Neural cell (in vitro differentiated cells): ENCODE measurements at regions not wholly inside any gene's neighbourhood (a gene's known extent, or its start where the extent isn't known, plus 50 kb on each side); places are given as distances from the start of the nearest gene placed in this dataset.

ENCODE experiments used
- H2AFZ ChIP-seq: fragments of 200-600, 300-800 bp; sonication (generic), shearing (Covaris generic); 2 replicates; pipeline ENCODE4 v1.6.0; 2014; ENCODE audit warnings: low read depth, mild to moderate bottlenecking, antibody characterized with exemption, low read length, moderate library complexity
- H3F3A ChIP-seq: fragments of 200-600 bp; shearing (Covaris generic); 2 replicates; pipeline ENCODE4 v1.6.1; 2016; ENCODE audit warnings: mild to moderate bottlenecking, moderate library complexity, mixed read lengths, antibody characterized with exemption, low read length; ENCODE audit not compliant: insufficient read depth, poor library complexity, severe bottlenecking
- H3K27ac ChIP-seq: fragments of 200-600, 300-800 bp; sonication (generic), shearing (Covaris generic); 2 replicates; pipeline ENCODE4 v1.5.1; 2014; ENCODE audit warnings: mild to moderate bottlenecking, low read length, moderate library complexity
- H3K27me3 ChIP-seq: fragments of 300-800, 200-600 bp; sonication (generic), shearing (Covaris generic); 2 replicates; pipeline ENCODE4 v1.6.0; 2014; ENCODE audit warnings: mild to moderate bottlenecking, low read depth, low read length, moderate library complexity; ENCODE audit not compliant: insufficient read depth
- H3K36me3 ChIP-seq: fragments of 300-800, 200-600 bp; sonication (generic), shearing (Covaris generic); 2 replicates; pipeline ENCODE4 v1.5.1; 2014; ENCODE audit warnings: mild to moderate bottlenecking, antibody characterized with exemption, low read length, moderate library complexity; ENCODE audit not compliant: insufficient read depth
- H3K4me2 ChIP-seq: fragments of 300-800, 200-600 bp; sonication (generic), shearing (Covaris generic); 2 replicates; pipeline ENCODE4 v1.6.0; 2014; ENCODE audit warnings: mild to moderate bottlenecking, low read length
- H3K4me3 ChIP-seq: fragments of 300-800, 200-600 bp; sonication (generic), shearing (Covaris generic); 2 replicates; pipeline ENCODE4 v1.5.1; 2014; ENCODE audit warnings: mild to moderate bottlenecking, low read length, moderate library complexity
- H3K79me2 ChIP-seq: fragments of 200-600 bp; shearing (Covaris generic); replicated peaks from 2 replicates; pipeline ENCODE4 v1.6.0; 2014; ENCODE audit warnings: mild to moderate bottlenecking, low read length, moderate library complexity; ENCODE audit not compliant: insufficient read depth
- H3K9ac ChIP-seq: fragments of 300-800, 200-600 bp; sonication (generic), shearing (Covaris generic); 2 replicates; pipeline ENCODE4 v1.6.1; 2016; ENCODE audit warnings: mild to moderate bottlenecking, low read length, mixed read lengths
- H3K9me2 ChIP-seq: fragments of 200-600 bp; shearing (Covaris generic); 2 replicates; pipeline ENCODE4 v1.6.1; 2016; ENCODE audit warnings: mild to moderate bottlenecking, low read length, mixed read lengths; ENCODE audit not compliant: insufficient read depth
- H3K9me3 ChIP-seq: fragments of 200-600, 300-800 bp; sonication (generic), shearing (Covaris generic); 2 replicates; pipeline ENCODE4 v1.6.1; 2016; ENCODE audit warnings: mild to moderate bottlenecking, mixed run types, low read length, moderate library complexity, mixed read lengths
- H4K20me1 ChIP-seq: fragments of 200-600 bp; shearing (Covaris generic); 2 replicates; pipeline ENCODE4 v1.6.1; 2016; ENCODE audit warnings: mild to moderate bottlenecking, mixed run types; ENCODE audit not compliant: insufficient read depth
- CTCF ChIP-seq: fragments of 450-650 bp; IDR thresholded peaks from 2 replicates; pipeline ENCODE4 v1.5.1; 2014; ENCODE audit warnings: antibody characterized with exemption, mild to moderate bottlenecking, moderate library complexity; ENCODE audit not compliant: poor library complexity, severe bottlenecking
- EP300 ChIP-seq: fragments of 450-650 bp; conservative IDR thresholded peaks from 2 replicates; pipeline ENCODE4 v1.6.1; 2014; ENCODE audit warnings: antibody characterized with exemption, mild to moderate bottlenecking, moderate library complexity; ENCODE audit not compliant: poor library complexity, severe bottlenecking
- EZH2 ChIP-seq: fragments of 200-600, 300-800 bp; shearing (Covaris generic), sonication (generic); IDR thresholded peaks from 2 replicates; pipeline ENCODE4 v1.6.1; 2014; ENCODE audit warnings: antibody characterized with exemption, low read length, borderline replicate concordance, mild to moderate bottlenecking; ENCODE audit not compliant: insufficient read depth, poor library complexity, severe bottlenecking
- MXI1 ChIP-seq: fragments of 450-650 bp; conservative IDR thresholded peaks from 2 replicates; pipeline ENCODE4 v1.6.1; 2014; ENCODE audit warnings: antibody characterized with exemption, mild to moderate bottlenecking; ENCODE audit not compliant: poor library complexity, severe bottlenecking
- POLR2AphosphoS5 ChIP-seq: IDR thresholded peaks from 2 replicates; pipeline ENCODE4 v1.6.1; 2012
- RAD21 ChIP-seq: fragments of 450-650 bp; conservative IDR thresholded peaks from 2 replicates; pipeline ENCODE4 v1.6.1; 2014; ENCODE audit warnings: antibody characterized with exemption, mild to moderate bottlenecking, moderate library complexity
- REST ChIP-seq: IDR thresholded peaks from 2 replicates; pipeline ENCODE4 v1.6.1; 2012; ENCODE audit warnings: borderline replicate concordance
- SMC3 ChIP-seq: fragments of 450-650 bp; conservative IDR thresholded peaks from 2 replicates; pipeline ENCODE4 v1.6.1; 2014; ENCODE audit warnings: antibody characterized with exemption, mild to moderate bottlenecking, moderate library complexity; ENCODE audit not compliant: poor library complexity
- TAF1 ChIP-seq: IDR thresholded peaks from 2 replicates; pipeline ENCODE4 v1.6.1; 2012; ENCODE audit warnings: low read depth

GRCh38 chr2:76027761-76028160, 317.0 kb upstream of the GCFC2 start:
- Histone ChIP-seq H3F3A (no peaks in the 10 kb centered on the region), H3K4me2 (no peak overlapping the region), H3K27me3 (no peaks in the 10 kb centered on the region), H3K9ac (no peak overlapping the region), H3K9me2 (no peaks in the 10 kb centered on the region), H2AFZ (no peak overlapping the region), H3K4me3 (no peak overlapping the region), H3K27ac (no peak overlapping the region), H3K36me3 (no peaks in the 10 kb centered on the region), H4K20me1 (no peaks in the 10 kb centered on the region), H3K79me2 (no peaks in the 10 kb centered on the region), H3K9me3 (no peaks in the 10 kb centered on the region)
- TF ChIP-seq RAD21: no peak
- TF ChIP-seq MXI1: no peak
- no peak for TF ChIP-seq POLR2AphosphoS5
- TF ChIP-seq CTCF: no peak
- TF ChIP-seq TAF1: no peak
- TF ChIP-seq EZH2: no peak

GRCh38 chr2:76019128-76019527, 308.4 kb upstream of the GCFC2 start:
- Histone ChIP-seq H3K79me2 (no peaks in the 10 kb centered on the region), H4K20me1 (no peaks in the 10 kb centered on the region), H3K27ac (peak overlapping the region; percentile 64), H3K9me3 (no peaks in the 10 kb centered on the region), H3K36me3 (no peaks in the 10 kb centered on the region), H3K27me3 (no peaks in the 10 kb centered on the region), H2AFZ (no peak overlapping the region), H3K9ac (no peak overlapping the region), H3K9me2 (no peaks in the 10 kb centered on the region), H3F3A (no peaks in the 10 kb centered on the region), H3K4me2 (peak overlapping the region; percentile 22), H3K4me3 (no peak overlapping the region)
- peak; percentile 52 for TF ChIP-seq POLR2AphosphoS5
- TF ChIP-seq EZH2: no peak
- no peak for TF ChIP-seq REST
- peak; percentile 82 for TF ChIP-seq EP300

GRCh38 chr2:76009484-76009883, 298.8 kb upstream of the GCFC2 start:
- Histone ChIP-seq H3K9me2 (no peaks in the 10 kb centered on the region), H3K9me3 (no peaks in the 10 kb centered on the region), H3K27me3 (no peaks in the 10 kb centered on the region), H3F3A (no peaks in the 10 kb centered on the region), H3K4me3 (no peak overlapping the region), H3K4me2 (no peak overlapping the region), H2AFZ (no peak overlapping the region), H3K79me2 (no peaks in the 10 kb centered on the region), H3K9ac (no peak overlapping the region), H3K36me3 (no peaks in the 10 kb centered on the region), H3K27ac (no peak overlapping the region), H4K20me1 (no peaks in the 10 kb centered on the region)
- TF ChIP-seq POLR2AphosphoS5 (no peak), SMC3 (no peak), REST (no peak)
